Astrocyte (in vitro differentiated cells and primary cell): ENCODE measurements at regions not wholly inside any gene's neighbourhood (a gene's known extent, or its start where the extent isn't known, plus 50 kb on each side); places are given as distances from the start of the nearest gene placed in this dataset.

Source experiments
- DNase-seq: peaks from one replicate; pipeline ENCODE4 v3.0.0-alpha.2; 2010; ENCODE audit warnings: low read depth
- FAIRE-seq: peaks from 2 replicates; lab custom pipeline; 2011; peaks lifted over from hg19 to GRCh38; lab: Jason Lieb, UNC
- H2AFZ ChIP-seq: 2 replicates; pipeline ENCODE4 v1.6.0; 2012; ENCODE audit warnings: low read depth, low read length, inconsistent platforms
- H3K27ac ChIP-seq: 2 replicates; pipeline ENCODE4 v1.5.1; 2011; ENCODE audit warnings: low read depth, low read length, inconsistent platforms
- H3K27me3 ChIP-seq: 2 replicates; pipeline ENCODE4 v1.6.0; 2011; ENCODE audit warnings: low read length, inconsistent platforms; ENCODE audit not compliant: insufficient read depth
- H3K36me3 ChIP-seq: 2 replicates; pipeline ENCODE4 v1.5.1; 2011; ENCODE audit warnings: low read length, inconsistent platforms; ENCODE audit not compliant: insufficient read depth
- H3K4me1 ChIP-seq: 2 replicates; pipeline ENCODE4 v1.5.1; 2011; ENCODE audit warnings: low read length, inconsistent platforms; ENCODE audit not compliant: insufficient read depth
- H3K4me2 ChIP-seq: 2 replicates; pipeline ENCODE4 v1.6.0; 2012; ENCODE audit warnings: low read length, inconsistent platforms
- H3K4me3 ChIP-seq: 2 replicates; pipeline ENCODE4 v1.5.1; 2011; ENCODE audit warnings: low read depth, mild to moderate bottlenecking, low read length, inconsistent platforms; ENCODE audit not compliant: insufficient read depth
- H3K79me2 ChIP-seq: 2 replicates; pipeline ENCODE4 v1.6.0; 2012; ENCODE audit warnings: mild to moderate bottlenecking, low read length, inconsistent platforms; ENCODE audit not compliant: insufficient read depth
- H3K9ac ChIP-seq: 2 replicates; pipeline ENCODE4 v1.6.0; 2012; ENCODE audit warnings: mild to moderate bottlenecking, low read length, inconsistent platforms
- H3K9me3 ChIP-seq: 2 replicates; pipeline ENCODE4 v1.5.1; 2012; ENCODE audit warnings: low read depth, mild to moderate bottlenecking, low read length, inconsistent platforms; ENCODE audit not compliant: insufficient read depth
- H4K20me1 ChIP-seq: 2 replicates; pipeline ENCODE4 v1.6.0; 2012; ENCODE audit warnings: low read length, inconsistent platforms; ENCODE audit not compliant: insufficient read depth
- H3K27ac Mint-ChIP-seq: one replicate; pipeline ENCODE4 v1.8.0; 2021; ENCODE audit warnings: mild to moderate bottlenecking, mixed read lengths; ENCODE audit not compliant: unreplicated experiment
- H3K27me3 Mint-ChIP-seq: one replicate; pipeline ENCODE4 v1.8.0; 2021; ENCODE audit warnings: low read depth, mixed read lengths; ENCODE audit not compliant: unreplicated experiment
- H3K36me3 Mint-ChIP-seq: one replicate; pipeline ENCODE4 v1.8.0; 2021; ENCODE audit warnings: low read depth, mixed read lengths; ENCODE audit not compliant: unreplicated experiment
- H3K4me1 Mint-ChIP-seq: one replicate; pipeline ENCODE4 v1.8.0; 2021; ENCODE audit warnings: low read depth, mixed read lengths; ENCODE audit not compliant: unreplicated experiment
- H3K4me3 Mint-ChIP-seq: one replicate; pipeline ENCODE4 v1.8.0; 2021; ENCODE audit warnings: mild to moderate bottlenecking, moderate library complexity, mixed read lengths; ENCODE audit not compliant: unreplicated experiment
- H3K9me3 Mint-ChIP-seq: one replicate; pipeline ENCODE4 v1.8.0; 2021; ENCODE audit warnings: mild to moderate bottlenecking, mixed read lengths; ENCODE audit not compliant: unreplicated experiment
- CTCF ChIP-seq: IDR thresholded peaks from 2 replicates; pipeline ENCODE4 v1.5.1; 2011; ENCODE audit warnings: low read depth, mild to moderate bottlenecking, inconsistent platforms, low read length, moderate library complexity; ENCODE audit not compliant: insufficient read depth
- EZH2 ChIP-seq: IDR thresholded peaks from 2 replicates; pipeline ENCODE4 v1.6.1; 2012; ENCODE audit warnings: mild to moderate bottlenecking, low read length, inconsistent platforms; ENCODE audit not compliant: insufficient read depth

- no peaks in the 10 kb centered on the region for H3K9me3 Mint-ChIP-seq
- no peaks in the 10 kb centered on the region for H3K27me3 ChIP-seq
- no peaks in the 10 kb centered on the region for H3K4me1 ChIP-seq
- no peaks in the 10 kb centered on the region for H3K4me1 Mint-ChIP-seq
- no peak overlapping the region for H3K4me3 Mint-ChIP-seq
- H3K27ac Mint-ChIP-seq: no peak overlapping the region
- no peaks in the 10 kb centered on the region for H3K27me3 Mint-ChIP-seq
- H3K79me2 ChIP-seq: no peaks in the 10 kb centered on the region
- no peaks in the 10 kb centered on the region for H4K20me1 ChIP-seq
- FAIRE-seq (no peak), DNase-seq (no peak)
- no peak overlapping the region for H3K4me2 ChIP-seq
- H3K36me3 ChIP-seq: no peaks in the 10 kb centered on the region
- no peaks in the 10 kb centered on the region for H3K36me3 Mint-ChIP-seq
- no peak overlapping the region for H3K9ac ChIP-seq
- H3K9me3 ChIP-seq: peaks cover 10% of the 10 kb centered on the region
- no peak overlapping the region for H2AFZ ChIP-seq
- H3K27ac ChIP-seq: no peak overlapping the region
- TF ChIP-seq EZH2 (no peak), CTCF (no peak)
- H3K4me3 ChIP-seq: no peak overlapping the region
Observed at GRCh38 chr12:33314223-33314622, 125.4 kb downstream of the SYT10 start.

GRCh38 chr12:33313476-33313875 lies 126.1 kb downstream of the SYT10 start:
- no peaks in the 10 kb centered on the region for H3K9me3 Mint-ChIP-seq

More at GRCh38 chr12:33313476-33313875, 126.1 kb downstream of the SYT10 start:
- no peak overlapping the region for H3K4me3 Mint-ChIP-seq
- H3K9ac ChIP-seq: no peak overlapping the region
- H3K27ac Mint-ChIP-seq: no peak overlapping the region
- H4K20me1 ChIP-seq: no peaks in the 10 kb centered on the region
- H3K36me3 Mint-ChIP-seq: no peaks in the 10 kb centered on the region
- DNase-seq (no peak), FAIRE-seq (no peak)
- no peaks in the 10 kb centered on the region for H3K27me3 ChIP-seq
- H3K9me3 ChIP-seq: peaks cover 10% of the 10 kb centered on the region
- TF ChIP-seq CTCF: no peak
- no peak for TF ChIP-seq EZH2
- no peaks in the 10 kb centered on the region for H3K36me3 ChIP-seq
- H3K4me1 ChIP-seq: no peaks in the 10 kb centered on the region
- H3K4me3 ChIP-seq: no peak overlapping the region
- no peak overlapping the region for H3K27ac ChIP-seq
- no peaks in the 10 kb centered on the region for H3K27me3 Mint-ChIP-seq
- no peaks in the 10 kb centered on the region for H3K4me1 Mint-ChIP-seq
- no peak overlapping the region for H3K4me2 ChIP-seq
- no peak overlapping the region for H2AFZ ChIP-seq
- H3K79me2 ChIP-seq: no peaks in the 10 kb centered on the region
